GM23338 (cell line): ENCODE measurements at regions not wholly inside any gene's neighbourhood (a gene's known extent, or its start where the extent isn't known, plus 50 kb on each side); places are given as distances from the start of the nearest gene placed in this dataset.

Experiments
- ATAC-seq: fragments of 200-7000 bp; cut with Tn5 transposase; 3 replicates; pipeline ENCODE4 v1.9.1; 2020
- DNase-seq: peaks from one replicate; pipeline ENCODE4 v3.0.0-alpha.2; 2015; ENCODE audit warnings: low spot score
- H2AFZ ChIP-seq: fragments of 200-600 bp; sonication (generic); 2 replicates; pipeline ENCODE4 v1.8.0; 2016; ENCODE audit warnings: antibody characterized with exemption, mild to moderate bottlenecking, moderate library complexity
- H3F3A ChIP-seq: fragments of 200-600 bp; sonication (generic); replicated peaks from 2 replicates; pipeline ENCODE4 v1.8.0; 2017; ENCODE audit warnings: antibody characterized with exemption, mixed run types, low read depth
- H3K27ac ChIP-seq: fragments of 200-600 bp; sonication (generic); 2 replicates; pipeline ENCODE4 v1.6.1; 2016; ENCODE audit warnings: low read depth
- H3K27me3 ChIP-seq: fragments of 200-600 bp; sonication (generic); 2 replicates; pipeline ENCODE4 v1.8.0; 2016; ENCODE audit warnings: mild to moderate bottlenecking, mixed run types, moderate library complexity; ENCODE audit not compliant: insufficient read depth
- H3K36me3 ChIP-seq: fragments of 200-600 bp; sonication (generic); 2 replicates; pipeline ENCODE4 v1.8.0; 2016; ENCODE audit warnings: mild to moderate bottlenecking; ENCODE audit not compliant: insufficient read depth
- H3K4me1 ChIP-seq: fragments of 200-600 bp; sonication (generic); 2 replicates; pipeline ENCODE4 v1.8.0; 2016; ENCODE audit warnings: mild to moderate bottlenecking, moderate library complexity; ENCODE audit not compliant: insufficient read depth
- H3K4me2 ChIP-seq: fragments of 200-600 bp; sonication (generic); 2 replicates; pipeline ENCODE4 v1.7.1; 2017; ENCODE audit warnings: mixed run types
- H3K4me3 ChIP-seq: fragments of 200-600 bp; sonication (generic); 2 replicates; pipeline ENCODE4 v1.6.1; 2016; ENCODE audit warnings: mixed run types
- H3K79me2 ChIP-seq: fragments of 200-600 bp; sonication (generic); replicated peaks from 2 replicates; pipeline ENCODE4 v1.8.0; 2017; ENCODE audit warnings: mild to moderate bottlenecking; ENCODE audit not compliant: insufficient read depth
- H3K9me2 ChIP-seq: fragments of 200-600 bp; sonication (generic); 2 replicates; pipeline ENCODE4 v1.8.0; 2017; ENCODE audit not compliant: insufficient read depth
- H4K20me1 ChIP-seq: fragments of 200-600 bp; sonication (generic); replicated peaks from 2 replicates; pipeline ENCODE4 v1.8.0; 2017; ENCODE audit warnings: mild to moderate bottlenecking; ENCODE audit not compliant: insufficient read depth
- H3K27ac Mint-ChIP-seq: 2 replicates; pipeline ENCODE4 v1.8.0; 2020; ENCODE audit warnings: inconsistent platforms, mild to moderate bottlenecking, moderate library complexity, mixed read lengths
- H3K27me3 Mint-ChIP-seq: 3 replicates; pipeline ENCODE4 v1.8.0; 2022; ENCODE audit warnings: low read depth, mild to moderate bottlenecking, moderate library complexity, mixed read lengths, inconsistent platforms; ENCODE audit not compliant: insufficient read depth, poor library complexity
- H3K36me3 Mint-ChIP-seq: 3 replicates; pipeline ENCODE4 v1.8.0; 2021; ENCODE audit warnings: low read depth, mild to moderate bottlenecking, inconsistent platforms, moderate library complexity, mixed read lengths
- H3K4me1 Mint-ChIP-seq: 3 replicates; pipeline ENCODE4 v1.8.0; 2020; ENCODE audit warnings: mild to moderate bottlenecking, inconsistent platforms, mixed read lengths
- H3K4me3 Mint-ChIP-seq: 3 replicates; pipeline ENCODE4 v1.8.0; 2021; ENCODE audit warnings: moderate library complexity, mild to moderate bottlenecking, inconsistent platforms, mixed read lengths
- H3K9me3 Mint-ChIP-seq: 3 replicates; pipeline ENCODE4 v1.8.0; 2020; ENCODE audit warnings: moderate library complexity, mild to moderate bottlenecking, inconsistent platforms, mixed read lengths
- CREB1 ChIP-seq: fragments of 250-450 bp; sonication (Bioruptor Pico); IDR thresholded peaks from 2 replicates; pipeline ENCODE4 v1.5.0; 2020; ENCODE audit warnings: low read depth, mild to moderate bottlenecking, moderate library complexity
- CTCF ChIP-seq, 2 experiments: fragments of 200-600 bp in 1 of 2; sonication (generic) in 1 of 2; conservative IDR thresholded peaks; 2 replicates each; pipeline versions ENCODE4 v1.5.1 to v1.6.1; 2016 to 2017; ENCODE audit warnings: antibody characterized with exemption in 2 of 2, low read depth in 2 of 2, mild to moderate bottlenecking in 2 of 2, moderate library complexity in 1 of 2
- ETS1 ChIP-seq: IDR thresholded peaks from 2 replicates; pipeline ENCODE4 v1.6.1; 2016; ENCODE audit warnings: antibody characterized with exemption
- EZH2phosphoT487 ChIP-seq: fragments of 200-600 bp; sonication (generic); IDR thresholded peaks from one replicate; pipeline ENCODE4 v1.8.1; 2018; ENCODE audit warnings: antibody characterized with exemption; ENCODE audit not compliant: unreplicated experiment
- JUNB ChIP-seq: IDR thresholded peaks from one replicate; pipeline ENCODE4 v1.6.1; 2016; ENCODE audit warnings: antibody characterized with exemption; ENCODE audit not compliant: unreplicated experiment
- NANOG ChIP-seq: IDR thresholded peaks from 2 replicates; pipeline ENCODE4 v1.6.1; 2016; ENCODE audit warnings: antibody characterized with exemption, borderline replicate concordance
- POLR2AphosphoS5 ChIP-seq: IDR thresholded peaks from 2 replicates; pipeline ENCODE4 v1.6.1; 2016; ENCODE audit warnings: antibody characterized with exemption, low read depth
- STAT1 ChIP-seq: IDR thresholded peaks from one replicate; pipeline ENCODE4 v1.6.1; 2016; ENCODE audit warnings: antibody characterized with exemption; ENCODE audit not compliant: unreplicated experiment
- ZNF114 ChIP-seq: fragments of 250-450 bp; sonication (Bioruptor Pico); IDR thresholded peaks from 2 replicates; pipeline ENCODE4 v1.5.0; 2020; ENCODE audit warnings: mild to moderate bottlenecking, moderate library complexity
- ZNF331 ChIP-seq: fragments of 250-450 bp; sonication (Bioruptor Pico); IDR thresholded peaks from 2 replicates; pipeline ENCODE4 v1.5.0; 2020; ENCODE audit warnings: low read depth, mild to moderate bottlenecking, moderate library complexity
- ZNF462 ChIP-seq: fragments of 250-450 bp; sonication (Bioruptor Pico); IDR thresholded peaks from 2 replicates; pipeline ENCODE4 v1.5.0; 2020; ENCODE audit warnings: mild to moderate bottlenecking, moderate library complexity

- Histone ChIP-seq H3K4me3 (no peak overlapping the region), H2AFZ (no peak overlapping the region), H3F3A (no peaks in the 10 kb centered on the region), H3K36me3 (no peaks in the 10 kb centered on the region), H3K27me3 (no peaks in the 10 kb centered on the region), H3K4me1 (peaks cover 21% of the 10 kb centered on the region), H3K9me2 (peaks cover 11% of the 10 kb centered on the region; the same call in 1 of the 2 replicates), H3K4me2 (no peak overlapping the region), H3K27ac (no peak overlapping the region), H3K79me2 (no peaks in the 10 kb centered on the region), H4K20me1 (no peaks in the 10 kb centered on the region)
- ATAC-seq (no peak), DNase-seq (no peak)
- Mint-ChIP-seq H3K36me3 (peaks cover 2% of the 10 kb centered on the region; the same call in 1 of the 3 replicates), H3K4me3 (no peak overlapping the region), H3K9me3 (no peaks in the 10 kb centered on the region; the same call in 2 of the 3 replicates), H3K27me3 (no peaks in the 10 kb centered on the region), H3K27ac (no peak overlapping the region), H3K4me1 (peaks cover 14% of the 10 kb centered on the region)
- TF ChIP-seq ZNF331 (CRISPR knock-in tag) (no peak), STAT1 (no peak), ZNF114 (CRISPR knock-in tag) (no peak), EZH2phosphoT487 (no peak), NANOG (no peak), ETS1 (no peak), POLR2AphosphoS5 (no peak)
Measured at GRCh38 chr1:244159646-244160045, 108.6 kb downstream of the ZBTB18 start.

- Mint-ChIP-seq H3K27ac (no peak overlapping the region; the same call in 1 of the 2 replicates), H3K4me3 (no peak overlapping the region), H3K27me3 (no peaks in the 10 kb centered on the region), H3K36me3 (peaks cover 2% of the 10 kb centered on the region; the same call in 1 of the 3 replicates), H3K9me3 (no peaks in the 10 kb centered on the region; the same call in 2 of the 3 replicates), H3K4me1 (peaks cover 14% of the 10 kb centered on the region)
- Histone ChIP-seq H3K36me3 (no peaks in the 10 kb centered on the region), H2AFZ (no peak overlapping the region), H3K4me3 (no peak overlapping the region), H4K20me1 (no peaks in the 10 kb centered on the region), H3K79me2 (no peaks in the 10 kb centered on the region), H3K4me1 (peaks cover 24% of the 10 kb centered on the region), H3K27me3 (no peaks in the 10 kb centered on the region), H3F3A (no peaks in the 10 kb centered on the region), H3K9me2 (peaks cover 16% of the 10 kb centered on the region; the same call in 1 of the 2 replicates), H3K4me2 (peak overlapping the region; percentile 53; the same call in 1 of the 2 replicates), H3K27ac (no peak overlapping the region)
- ATAC-seq (no peak), DNase-seq (no peak)
- TF ChIP-seq ZNF114 (CRISPR knock-in tag) (no peak), CTCF (conservative IDR thresholded peaks at IDR 0.05; ENCODE audit: low read depth in 2 of 2) (no peak), CREB1 (no peak), ETS1 (no peak), ZNF462 (CRISPR knock-in tag) (no peak), JUNB (no peak)
Measured at GRCh38 chr1:244160455-244161235, 109.6 kb downstream of the ZBTB18 start.
